PC-3 (cell line): ENCODE measurements at regions not wholly inside any gene's neighbourhood (a gene's known extent, or its start where the extent isn't known, plus 50 kb on each side); places are given as distances from the start of the nearest gene placed in this dataset.

ENCODE experiments used
- ATAC-seq: fragments of 200-7000 bp; cut with Tn5 transposase; 2 replicates; pipeline ENCODE4 v1.9.1; 2020; ENCODE audit warnings: mild to moderate bottlenecking, moderate library complexity
- BruUV-seq: library from RNA; stranded (reverse); fragments of 400-500 nt; replicated peaks from 2 replicates; lab custom pipeline; 2021; lab: Mats Ljungman, UMichigan
- CTCF ChIA-PET: fragments of 300-600 bp; sonication (Branson Sonifier 250); formaldehyde crosslinking; loops from one replicate; lab custom pipeline; 2022; ENCODE audit warnings: antibody characterized with exemption; lab: Charles Lee
- POLR2A ChIA-PET: fragments of 300-600 bp; sonication (Branson Sonifier 250); formaldehyde crosslinking; loops from one replicate; lab custom pipeline; 2022; ENCODE audit warnings: antibody characterized with exemption; ENCODE audit not compliant: unreplicated experiment; lab: Charles Lee
- DNase-seq: peaks from one replicate; pipeline ENCODE4 v3.0.0-alpha.2; 2015
- H2AFZ ChIP-seq: fragments of 300-600 bp; sonication (generic); 2 replicates; pipeline ENCODE4 v1.6.0; 2016; ENCODE audit warnings: antibody characterized with exemption, low read length
- H3F3A ChIP-seq: fragments of 300-600 bp; sonication (generic); one replicate; pipeline ENCODE4 v1.6.0; 2017; ENCODE audit warnings: antibody characterized with exemption, low read length, control low read depth, mild to moderate bottlenecking; ENCODE audit not compliant: unreplicated experiment
- H3K27ac ChIP-seq: fragments of 300-600 bp; sonication (generic); 2 replicates; pipeline ENCODE4 v1.5.1; 2016; ENCODE audit warnings: mild to moderate bottlenecking, low read length
- H3K27me3 ChIP-seq: fragments of 300-600 bp; sonication (generic); 2 replicates; pipeline ENCODE4 v1.6.1; 2016; ENCODE audit warnings: low read length, mixed read lengths
- H3K36me3 ChIP-seq: fragments of 300-600 bp; sonication (generic); 2 replicates; pipeline ENCODE4 v1.6.1; 2016; ENCODE audit warnings: low read depth, mixed run types, low read length, mixed read lengths
- H3K4me1 ChIP-seq: fragments of 300-600 bp; sonication (generic); 2 replicates; pipeline ENCODE4 v1.5.1; 2016; ENCODE audit warnings: low read length; ENCODE audit not compliant: insufficient read depth
- H3K4me2 ChIP-seq: fragments of 300-600 bp; sonication (generic); 2 replicates; pipeline ENCODE4 v1.6.0; 2016; ENCODE audit warnings: low read length
- H3K4me3 ChIP-seq: fragments of 300-600 bp; sonication (generic); 2 replicates; pipeline ENCODE4 v1.5.1; 2016; ENCODE audit warnings: mild to moderate bottlenecking, low read length, mixed read lengths
- H3K79me2 ChIP-seq: fragments of 300-600 bp; sonication (generic); 2 replicates; pipeline ENCODE4 v1.6.1; 2017; ENCODE audit warnings: low read length, mixed read lengths
- H3K9ac ChIP-seq: fragments of 300-600 bp; sonication (generic); 2 replicates; pipeline ENCODE4 v1.6.0; 2016; ENCODE audit warnings: mild to moderate bottlenecking, low read length
- H3K9me2 ChIP-seq: fragments of 300-600 bp; sonication (generic); replicated peaks from 2 replicates; pipeline ENCODE4 v1.6.1; 2016; ENCODE audit warnings: mixed run types, low read length, mixed read lengths
- H3K9me3 ChIP-seq: fragments of 300-600 bp; sonication (generic); 2 replicates; pipeline ENCODE4 v1.6.1; 2016; ENCODE audit warnings: low read length, mixed read lengths
- H4K20me1 ChIP-seq: fragments of 300-600 bp; sonication (generic); 2 replicates; pipeline ENCODE4 v1.6.1; 2016; ENCODE audit warnings: low read length, mixed read lengths
- EZH2 ChIP-seq: fragments of 300-600 bp; sonication (generic); IDR thresholded peaks from one replicate; pipeline ENCODE4 v1.6.1; 2017; ENCODE audit warnings: antibody characterized with exemption, mild to moderate bottlenecking, low read length; ENCODE audit not compliant: unreplicated experiment
- EZH2phosphoT487 ChIP-seq: fragments of 300-600 bp; sonication (generic); IDR thresholded peaks from 2 replicates; pipeline ENCODE4 v1.6.1; 2018; ENCODE audit warnings: mild to moderate bottlenecking, antibody characterized with exemption, low read length, borderline replicate concordance
- intact Hi-C: fragments of 100-400 bp; cut with micrococcal nuclease; formaldehyde crosslinking; loops from 2 replicates; pipeline ENCODE4 v1.9.0; 2023
- TF ChIP-seq, protein P1 (sequence below): fragments of 300-600 bp; sonication (generic); conservative IDR thresholded peaks from 2 replicates; pipeline ENCODE4 v1.5.1; 2017; ENCODE audit warnings: antibody characterized with exemption, low read depth, mild to moderate bottlenecking, low read length

DNA sequence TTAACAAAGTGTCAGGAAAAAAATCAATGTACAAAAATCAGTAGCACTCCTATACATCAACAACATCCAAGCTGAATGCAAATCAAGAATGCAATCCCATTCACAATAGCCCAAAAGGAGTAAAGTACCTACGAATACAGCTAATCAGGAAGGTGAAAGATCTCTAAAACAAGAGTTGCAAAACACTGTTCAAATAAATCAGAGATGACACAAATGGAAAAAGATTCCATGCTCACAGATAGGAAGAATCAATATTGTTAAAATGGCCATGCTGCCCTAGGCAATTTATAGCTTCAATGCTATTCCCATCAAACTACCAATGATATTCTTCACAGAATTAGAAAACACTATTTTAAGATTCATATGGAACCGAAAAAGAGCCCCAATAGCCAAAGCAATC lies 223.7 kb upstream of the CD96 start:
- Histone ChIP-seq H3K4me1 (peaks cover 23% of the 10 kb centered on the region), H2AFZ (no peak overlapping the region), H3K27ac (no peak overlapping the region), H4K20me1 (no peaks in the 10 kb centered on the region), H3K79me2 (no peaks in the 10 kb centered on the region), H3K9me3 (no peaks in the 10 kb centered on the region), H3K36me3 (no peaks in the 10 kb centered on the region), H3K4me3 (no peak overlapping the region), H3K27me3 (no peaks in the 10 kb centered on the region), H3F3A (no peaks in the 10 kb centered on the region), H3K9me2 (no peaks in the 10 kb centered on the region), H3K4me2 (no peak overlapping the region), H3K9ac (no peak overlapping the region)
- TF ChIP-seq, protein P1, sequence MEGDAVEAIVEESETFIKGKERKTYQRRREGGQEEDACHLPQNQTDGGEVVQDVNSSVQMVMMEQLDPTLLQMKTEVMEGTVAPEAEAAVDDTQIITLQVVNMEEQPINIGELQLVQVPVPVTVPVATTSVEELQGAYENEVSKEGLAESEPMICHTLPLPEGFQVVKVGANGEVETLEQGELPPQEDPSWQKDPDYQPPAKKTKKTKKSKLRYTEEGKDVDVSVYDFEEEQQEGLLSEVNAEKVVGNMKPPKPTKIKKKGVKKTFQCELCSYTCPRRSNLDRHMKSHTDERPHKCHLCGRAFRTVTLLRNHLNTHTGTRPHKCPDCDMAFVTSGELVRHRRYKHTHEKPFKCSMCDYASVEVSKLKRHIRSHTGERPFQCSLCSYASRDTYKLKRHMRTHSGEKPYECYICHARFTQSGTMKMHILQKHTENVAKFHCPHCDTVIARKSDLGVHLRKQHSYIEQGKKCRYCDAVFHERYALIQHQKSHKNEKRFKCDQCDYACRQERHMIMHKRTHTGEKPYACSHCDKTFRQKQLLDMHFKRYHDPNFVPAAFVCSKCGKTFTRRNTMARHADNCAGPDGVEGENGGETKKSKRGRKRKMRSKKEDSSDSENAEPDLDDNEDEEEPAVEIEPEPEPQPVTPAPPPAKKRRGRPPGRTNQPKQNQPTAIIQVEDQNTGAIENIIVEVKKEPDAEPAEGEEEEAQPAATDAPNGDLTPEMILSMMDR = no peak
- TF ChIP-seq EZH2phosphoT487 = no peak
- TF ChIP-seq EZH2 = no peak
- POLR2A ChIA-PET = no interaction called here
- CTCF ChIA-PET = no interaction called here
- intact Hi-C loops = no loop called here
- DNase-seq = no peak
- ATAC-seq = no peak
- no TSS peak for BruUV-seq

DNA sequence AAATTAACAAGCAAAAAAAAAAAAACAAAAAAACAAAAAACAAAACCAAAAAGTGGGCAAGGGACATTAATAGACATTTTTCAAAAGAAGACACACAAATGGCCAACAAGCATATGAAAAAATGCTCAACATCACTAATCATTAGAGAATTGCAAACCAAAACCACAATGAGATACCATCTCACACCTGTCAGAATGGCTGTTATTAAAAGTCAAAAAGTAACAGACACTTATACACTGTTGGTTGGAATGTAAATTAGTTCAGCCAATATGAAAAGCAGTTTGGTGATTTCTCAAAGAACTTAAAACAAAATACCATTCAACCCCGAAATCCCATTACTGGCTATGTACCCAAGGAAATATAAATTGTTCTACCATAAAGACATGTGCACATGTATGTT lies 222.4 kb upstream of the CD96 start:
- intact Hi-C loops = no loop called here
- H3K9me2 ChIP-seq = no peaks in the 10 kb centered on the region
- ChIA-PET POLR2A (no interaction called here), CTCF (no interaction called here)
- no peak overlapping the region for H3K4me3 ChIP-seq
- H3K36me3 ChIP-seq = no peaks in the 10 kb centered on the region
- TF ChIP-seq, protein P1 = no peak
- TF ChIP-seq EZH2phosphoT487 (no peak), EZH2 (no peak)
- H3F3A ChIP-seq = no peaks in the 10 kb centered on the region
- no peaks in the 10 kb centered on the region for H4K20me1 ChIP-seq
- no peaks in the 10 kb centered on the region for H3K79me2 ChIP-seq
- no TSS peak for BruUV-seq
- H3K27me3 ChIP-seq = no peaks in the 10 kb centered on the region
- H3K9ac ChIP-seq = no peak overlapping the region
- no peak overlapping the region for H2AFZ ChIP-seq
- no peak overlapping the region for H3K27ac ChIP-seq
- H3K9me3 ChIP-seq = no peaks in the 10 kb centered on the region
- peaks cover 23% of the 10 kb centered on the region for H3K4me1 ChIP-seq
- no peak overlapping the region for H3K4me2 ChIP-seq
- DNase-seq = no peak
- ATAC-seq = no peak

DNA sequence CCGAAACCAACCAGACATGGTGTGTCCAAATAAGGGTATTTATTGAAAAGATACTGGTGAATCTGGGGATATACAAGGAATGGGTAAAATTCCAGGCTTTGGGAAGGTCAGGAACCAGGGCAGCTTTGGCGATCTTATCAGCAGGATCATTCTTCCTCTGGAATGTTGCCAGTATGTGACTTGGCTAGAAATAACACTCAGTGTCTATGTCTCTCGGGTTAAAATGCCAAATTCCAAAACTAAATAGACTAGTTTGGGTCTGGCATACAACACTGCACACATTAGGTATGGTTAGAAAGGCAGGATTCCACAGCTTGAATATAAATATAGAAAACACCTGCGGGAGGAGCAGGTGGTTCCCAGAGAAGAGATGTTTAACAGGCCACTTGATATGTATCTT lies 220.2 kb upstream of the CD96 start:
- no peaks in the 10 kb centered on the region for H3K9me2 ChIP-seq
- no peak overlapping the region for H3K27ac ChIP-seq
- no peaks in the 10 kb centered on the region for H3F3A ChIP-seq
- no peaks in the 10 kb centered on the region for H3K79me2 ChIP-seq
- no peaks in the 10 kb centered on the region for H3K36me3 ChIP-seq
- DNase-seq = peak; percentile 46
- no peaks in the 10 kb centered on the region for H3K9me3 ChIP-seq
- peak overlapping the region; percentile 25 for H3K4me2 ChIP-seq
- H3K4me3 ChIP-seq = no peak overlapping the region
- 0 out of 2 replicates have a peak overlapping the region, but pooled peaks have one; percentile 20 for H2AFZ ChIP-seq
- no peaks in the 10 kb centered on the region for H3K27me3 ChIP-seq
- peak; percentile 38 for ATAC-seq
- BruUV-seq = no TSS peak
- peaks cover 10% of the 10 kb centered on the region for H3K4me1 ChIP-seq
- intact Hi-C loops = no loop called here
- TF ChIP-seq EZH2 (no peak), EZH2phosphoT487 (no peak)
- TF ChIP-seq, protein P1 = no peak
- ChIA-PET CTCF (no interaction called here), POLR2A (no interaction called here)
- H4K20me1 ChIP-seq = no peaks in the 10 kb centered on the region
- no peak overlapping the region for H3K9ac ChIP-seq
